ENCODE measurements at regions not wholly inside any gene's neighbourhood (a gene's known extent, or its start where the extent isn't known, plus 50 kb on each side); places are given as distances from the start of the nearest gene placed in this dataset.
"Not testable (repeated sequence)": the region's sequence is repeated elsewhere in the genome, so short reads cannot be mapped to it uniquely, and the experiment has no call there.

DNA sequence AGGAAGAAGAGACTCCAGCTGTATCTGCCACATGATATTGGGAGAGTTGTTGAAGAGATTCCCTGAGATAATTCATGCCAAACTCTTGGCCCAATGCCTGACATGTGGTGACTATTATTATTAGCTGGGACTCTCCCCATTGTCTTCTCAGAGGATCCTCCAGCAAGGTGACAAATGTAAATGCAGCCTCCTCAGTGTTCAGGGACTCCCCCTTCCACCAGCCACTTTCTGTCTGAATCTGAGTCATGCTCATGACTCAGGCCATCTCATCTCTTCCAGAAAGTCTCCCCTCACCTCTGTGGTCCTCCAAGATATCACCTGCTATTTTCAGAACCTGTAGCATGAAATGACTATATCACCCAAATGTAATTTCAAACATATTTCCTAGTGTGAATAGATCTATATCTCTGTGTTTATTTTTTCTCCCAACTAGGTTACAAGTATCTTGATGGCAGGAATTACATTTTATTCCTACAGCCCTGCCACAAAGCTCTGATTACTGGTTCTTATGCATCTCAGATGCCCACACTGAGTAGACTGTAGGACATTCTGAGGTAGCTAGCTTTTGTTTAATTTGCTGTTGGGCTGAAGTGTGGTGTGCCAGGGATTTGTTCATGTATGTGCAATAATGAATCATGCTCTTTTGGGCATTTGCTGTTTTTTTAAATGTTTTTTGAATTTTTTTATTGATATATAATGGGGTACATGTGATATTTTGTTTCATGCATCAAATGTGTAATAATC is 126.6 kb upstream of the IL12B start:
- no peak for DNase-seq

DNA sequence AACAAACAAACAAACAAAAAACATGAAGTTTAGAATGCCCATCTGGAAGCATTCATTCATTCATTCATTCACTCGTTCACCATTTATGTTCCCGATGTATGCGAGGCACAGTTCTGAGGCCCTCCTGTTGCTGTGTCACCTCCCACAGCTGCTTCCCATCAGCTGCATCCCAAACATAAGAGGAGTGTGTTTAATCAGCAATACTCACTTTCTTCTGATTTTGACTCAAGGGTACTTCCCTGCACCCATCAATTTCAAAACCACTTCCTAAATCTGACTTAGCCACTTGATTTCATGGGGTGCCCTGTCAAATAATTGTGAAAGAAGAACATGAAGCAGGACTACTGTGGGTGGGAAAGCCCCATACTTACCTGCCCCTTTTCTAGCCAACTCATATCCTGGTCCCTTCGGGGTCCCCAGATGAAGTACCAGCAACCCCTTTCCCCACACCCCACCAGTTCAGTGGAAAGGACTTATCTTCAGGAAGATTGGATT is 128.0 kb upstream of the IL12B start:
- no peak for DNase-seq

GRCh38 chr5:159459132-159459627 is 128.9 kb upstream of the IL12B start:
- DNase-seq = no peak

DNA sequence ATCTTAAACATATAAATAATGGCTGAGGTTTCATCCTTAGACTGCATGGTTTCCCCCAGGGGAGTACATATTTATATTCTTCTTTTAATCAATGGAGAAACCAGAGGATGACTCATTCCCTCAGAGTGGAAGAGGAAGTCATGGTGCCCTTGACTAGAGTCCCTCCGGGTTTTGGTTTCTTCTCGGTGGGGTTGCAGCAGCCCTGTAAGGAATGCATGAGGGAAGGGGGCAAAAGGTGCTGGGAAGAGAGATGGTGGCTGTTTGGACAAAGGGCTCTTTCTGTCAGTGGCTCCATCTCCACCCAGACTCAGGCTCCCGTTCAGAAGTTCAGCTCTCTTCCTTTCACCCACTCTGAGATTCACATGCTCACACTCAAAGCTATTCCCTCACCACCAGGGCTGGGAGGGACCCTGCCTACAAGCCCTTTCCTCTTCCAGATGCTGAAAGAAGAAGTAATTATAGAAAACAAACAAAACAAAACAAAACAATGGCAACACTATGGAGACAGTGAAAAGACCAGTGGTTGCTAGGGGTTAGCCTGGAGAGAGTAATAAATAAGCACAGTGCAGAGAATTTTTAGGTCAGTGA is 129.8 kb upstream of the IL12B start:
- no peak for DNase-seq

DNA sequence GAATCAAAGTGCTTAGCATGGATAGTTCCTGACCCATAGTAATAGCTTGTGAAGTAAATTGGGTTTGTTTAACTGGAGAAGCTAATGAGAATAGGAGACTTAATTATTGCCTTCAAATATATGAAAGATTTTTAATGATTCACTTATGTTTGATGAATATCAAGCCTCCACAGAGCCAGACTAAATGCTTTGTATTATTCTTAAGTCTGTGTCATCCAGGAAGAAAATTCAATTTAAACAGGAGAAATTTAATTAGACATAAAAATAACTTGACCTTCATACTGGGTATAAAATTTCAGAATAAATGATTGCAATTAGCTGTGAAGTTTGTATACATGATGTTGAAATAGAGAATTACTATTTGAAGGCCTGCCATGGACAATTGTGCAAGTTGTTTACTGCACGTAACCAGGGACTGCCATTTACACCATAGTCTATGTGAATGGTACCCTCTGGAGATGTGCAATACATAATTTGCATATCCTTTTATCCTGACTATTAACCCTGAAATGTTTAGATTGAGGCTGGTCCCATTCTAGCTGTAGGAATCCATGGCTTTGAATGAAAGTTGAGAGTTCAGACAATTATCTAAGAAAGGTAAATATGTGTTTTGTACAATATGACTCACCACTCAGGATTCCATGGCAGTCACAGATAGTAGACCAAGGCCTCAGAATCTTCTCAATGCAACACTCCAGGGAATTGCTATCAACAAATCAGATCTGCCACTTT is 133.5 kb upstream of the IL12B start:
- DNase-seq = no peak

- DNase-seq = no peak
Observed at GRCh38 chr5:159465604-159466003, 135.3 kb upstream of the IL12B start.

GRCh38 chr5:159467666-159468065 is 137.4 kb upstream of the IL12B start:
- no peak for DNase-seq

- no peak for DNase-seq
Observed at GRCh38 chr5:159469496-159470372, 139.4 kb upstream of the IL12B start.

- DNase-seq = no peak
Observed at GRCh38 chr5:159471904-159472303, 141.6 kb upstream of the IL12B start.

- DNase-seq = no peak
Observed at GRCh38 chr5:159475026-159475425, 144.7 kb upstream of the IL12B start.

DNA sequence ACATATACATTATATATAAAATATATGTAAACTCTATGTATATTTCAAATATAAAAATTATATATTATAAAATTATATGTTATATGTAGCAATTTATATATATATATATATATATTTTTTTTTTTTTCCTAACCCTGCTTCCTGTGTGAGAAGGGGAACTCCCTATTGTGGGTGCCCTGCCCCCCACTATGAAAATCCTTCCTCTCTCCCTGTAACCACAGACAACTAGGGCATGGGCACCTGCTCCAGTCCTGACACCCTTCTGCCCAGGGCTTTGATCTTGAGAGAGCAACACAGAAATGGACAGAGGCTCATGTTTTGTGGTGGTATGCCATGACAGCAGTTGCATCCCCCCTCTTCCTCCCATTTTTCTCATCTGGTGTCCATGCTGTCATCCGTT is 148.7 kb upstream of the IL12B start:
- no peak for DNase-seq

DNA sequence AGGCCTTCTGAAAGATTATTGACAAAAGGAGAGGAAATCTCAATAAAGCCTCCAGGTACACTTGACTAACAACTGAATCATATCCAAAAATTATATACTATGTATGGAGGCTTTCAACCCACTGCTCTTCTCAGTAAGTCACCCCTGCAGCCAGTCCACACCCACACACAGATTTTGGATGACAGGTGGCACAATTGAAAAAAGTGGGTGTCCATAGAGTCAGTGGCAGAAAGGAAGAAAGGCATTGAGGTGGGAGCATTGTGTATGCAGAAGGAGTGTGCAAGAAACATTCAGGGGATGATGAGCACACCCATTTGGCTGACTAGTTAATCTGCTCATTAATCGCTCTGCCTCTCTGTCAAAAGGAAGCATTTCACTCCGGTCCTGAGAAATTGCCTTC is 150.6 kb upstream of the IL12B start:
- DNase-seq = no peak

DNA sequence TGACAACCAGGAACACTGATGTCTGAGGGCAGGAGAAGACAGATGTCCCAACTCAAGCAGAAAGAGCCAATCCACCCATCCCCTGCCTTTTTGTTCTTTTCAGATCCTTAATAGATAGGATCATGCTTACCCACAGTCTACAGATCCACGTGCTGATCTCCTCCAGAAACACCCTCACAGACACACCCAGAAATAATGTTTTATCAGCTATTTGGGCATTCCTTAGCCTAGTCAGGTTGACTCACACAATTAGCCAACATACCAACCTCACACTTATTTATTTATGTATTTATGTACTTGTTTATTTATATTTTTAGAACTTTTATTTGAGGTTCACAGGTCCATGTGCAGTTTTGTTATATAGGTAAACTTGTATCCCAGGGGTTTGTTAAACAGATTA is 151.5 kb upstream of the IL12B start:
- DNase-seq = no peak

DNA sequence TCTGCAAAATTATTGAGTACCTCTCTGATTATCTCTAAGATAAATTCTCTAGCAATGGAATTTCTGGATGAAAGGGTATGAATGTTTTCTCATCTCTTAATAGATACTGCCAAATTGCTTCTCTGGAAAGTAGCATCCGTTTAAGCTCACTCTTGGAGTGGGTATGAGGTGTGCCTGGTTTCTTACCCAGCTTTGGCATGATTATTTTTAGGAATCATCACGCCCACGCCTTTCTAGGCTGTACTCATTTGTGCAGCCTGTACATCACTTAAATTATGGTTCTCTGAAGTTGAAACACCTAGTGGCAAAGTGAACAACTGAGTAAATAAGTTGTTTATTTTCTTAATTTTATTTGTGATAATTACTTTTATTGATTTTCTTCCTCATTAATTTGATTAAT is 156.5 kb upstream of the IL12B start:
- no peak for DNase-seq

DNA sequence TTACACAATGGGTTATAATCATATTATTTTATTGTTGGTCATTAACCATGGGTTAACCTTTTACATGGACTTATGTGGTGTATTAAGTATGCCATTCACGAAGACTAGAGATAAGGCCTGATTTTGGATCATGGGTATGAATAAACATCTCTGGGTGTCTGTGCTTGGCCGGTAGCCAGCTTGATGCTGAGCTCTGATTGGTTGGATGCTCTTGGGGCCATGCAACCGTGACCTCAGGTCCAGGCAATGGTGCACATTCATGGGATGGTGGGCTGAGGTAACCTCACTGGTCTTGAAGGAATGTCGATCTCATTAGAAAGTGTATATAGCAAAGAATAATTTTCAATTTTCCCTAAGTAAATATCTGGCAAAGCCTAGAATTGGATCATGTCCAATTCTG is 158.2 kb upstream of the IL12B start:
- no peak for DNase-seq

DNA sequence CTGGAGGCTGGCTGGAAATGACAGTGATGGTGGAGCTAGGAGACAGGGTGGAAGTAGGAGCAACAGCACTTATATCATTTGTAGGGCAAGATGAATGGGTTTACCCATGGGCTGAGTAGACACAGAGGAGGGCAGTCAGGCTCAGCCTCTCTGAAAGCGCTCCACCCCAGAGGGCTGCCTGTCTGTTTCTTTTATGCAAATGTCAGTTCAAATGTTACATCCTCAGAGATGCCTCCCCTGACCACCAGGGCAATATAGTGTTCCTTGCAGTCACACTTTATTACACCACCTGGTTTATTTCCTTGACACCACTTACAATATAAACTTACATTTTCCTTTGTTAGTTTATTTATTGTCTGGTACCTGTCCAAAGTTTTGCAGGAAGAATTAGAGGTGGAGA is 159.5 kb upstream of the IL12B start:
- DNase-seq = no peak

DNA sequence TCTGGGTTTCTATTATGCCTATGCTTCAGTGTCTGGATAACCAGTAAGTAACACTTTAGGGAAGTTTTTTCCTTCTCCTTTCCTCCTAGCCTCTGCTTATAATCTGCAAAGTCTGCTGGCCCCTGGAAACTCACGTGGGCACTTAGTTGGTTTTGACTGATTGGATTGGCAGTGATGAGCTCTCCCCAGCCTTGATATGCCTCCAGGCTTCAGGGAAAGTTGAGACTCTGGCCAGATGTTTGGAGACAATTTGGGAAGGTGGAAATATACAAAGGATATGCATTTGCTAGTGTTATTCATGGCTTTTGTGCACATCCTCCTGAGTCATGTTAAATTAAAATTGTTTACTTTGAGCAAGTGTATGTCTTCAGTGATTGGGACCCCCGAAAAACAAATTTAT is 160.2 kb upstream of the IL12B start:
- DNase-seq = no peak

DNA sequence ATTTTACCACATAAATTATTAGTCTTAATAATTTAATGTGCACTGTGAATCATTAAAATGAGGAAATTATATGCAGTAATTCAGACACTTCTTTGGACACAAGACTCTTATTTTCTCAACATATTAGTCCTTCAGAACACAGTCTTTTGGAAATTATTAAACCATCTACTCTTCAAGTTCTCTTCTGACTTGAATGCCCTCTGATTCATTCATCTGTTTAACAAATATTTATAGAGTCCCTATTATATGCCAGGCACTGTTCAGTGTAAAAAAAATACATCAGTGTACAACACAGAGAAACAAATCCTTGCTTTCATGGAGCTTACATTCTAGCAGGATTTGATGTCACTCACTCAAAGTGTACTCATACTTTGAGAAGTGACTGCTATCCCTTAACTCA is 163.4 kb upstream of the IL12B start:
- no peak for DNase-seq

- DNase-seq = no peak
Observed at GRCh38 chr5:159496773-159497172, 166.5 kb upstream of the IL12B start.

DNA sequence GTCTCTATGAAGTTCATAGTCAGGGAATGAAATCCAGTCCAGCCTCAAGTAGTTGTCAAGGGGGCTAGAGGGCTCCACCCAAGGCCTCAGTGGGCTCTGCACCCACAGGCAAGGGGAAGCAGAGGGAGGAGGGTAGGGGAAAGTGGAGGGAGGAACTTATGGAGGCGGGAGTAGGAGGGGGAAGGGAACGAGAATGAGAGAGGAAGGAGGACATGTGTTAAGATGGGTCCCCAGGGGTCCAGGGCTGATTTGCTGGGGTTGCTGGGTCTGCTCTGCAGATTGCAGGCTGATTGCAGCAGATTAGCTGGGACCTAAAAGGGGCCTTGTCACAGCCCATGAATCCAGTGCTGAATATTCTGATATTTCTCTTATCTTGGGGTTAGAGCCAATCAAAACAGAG is 166.9 kb upstream of the IL12B start:
- DNase-seq = no peak

- no peak for DNase-seq
Observed at GRCh38 chr5:159498630-159499029, 168.3 kb upstream of the IL12B start.

DNA sequence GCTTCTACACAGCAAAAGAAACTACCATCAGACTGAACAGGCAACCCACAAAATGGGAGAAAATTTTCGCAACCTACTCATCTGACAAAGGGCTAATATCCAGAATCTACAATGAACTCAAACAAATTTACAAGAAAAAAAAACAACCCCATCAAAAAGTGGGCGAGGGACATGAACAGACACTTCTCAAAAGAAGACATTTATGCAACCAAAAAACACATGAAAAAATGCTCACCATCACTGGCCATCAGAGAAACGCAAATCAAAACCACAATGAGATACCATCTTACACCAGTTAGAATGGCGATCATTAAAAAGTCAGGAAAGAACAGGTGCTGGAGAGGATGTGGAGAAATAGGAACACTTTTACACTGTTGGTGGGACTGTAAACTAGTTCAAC is 171.8 kb upstream of the IL12B start:
- not testable (repeated sequence) for DNase-seq

GRCh38 chr5:159503236-159503635 is 172.9 kb upstream of the IL12B start:
- DNase-seq = no peak

Data from COR-L47 (cell line).